GM13977 (cell line): ENCODE measurements at regions not wholly inside any gene's neighbourhood (a gene's known extent, or its start where the extent isn't known, plus 50 kb on each side); places are given as distances from the start of the nearest gene placed in this dataset.
"Not testable (repeated sequence)": the region's sequence is repeated elsewhere in the genome, so short reads cannot be mapped to it uniquely, and the experiment has no call there.

Source experiments
- DNase-seq: peaks from one replicate; pipeline ENCODE4 v3.0.0; 2012; ENCODE audit warnings: low spot score
- in situ Hi-C: fragments of 300-500 bp; cut with MboI; formaldehyde crosslinking; loops from one replicate; pipeline ENCODE4 v1.12.0; 2022; ENCODE audit warnings: low sequenced_read_pairs, low pct_unique_long_range_greater_than_20kb, mixed read lengths, inconsistent platforms; ENCODE audit not compliant: unreplicated experiment
- TF ChIP-seq, protein P1 (sequence below): IDR thresholded peaks from 2 replicates; pipeline ENCODE4 v1.5.1; 2012; ENCODE audit warnings: mild to moderate bottlenecking, control low read depth; ENCODE audit not compliant: insufficient read depth; ENCODE audit errors: extremely low read depth, missing control alignments

GRCh38 chr3:27800261-27800660 is 78.1 kb upstream of the EOMES start:
- in situ Hi-C loops = no loop called here
- DNase-seq = no peak
- TF ChIP-seq, protein P1, sequence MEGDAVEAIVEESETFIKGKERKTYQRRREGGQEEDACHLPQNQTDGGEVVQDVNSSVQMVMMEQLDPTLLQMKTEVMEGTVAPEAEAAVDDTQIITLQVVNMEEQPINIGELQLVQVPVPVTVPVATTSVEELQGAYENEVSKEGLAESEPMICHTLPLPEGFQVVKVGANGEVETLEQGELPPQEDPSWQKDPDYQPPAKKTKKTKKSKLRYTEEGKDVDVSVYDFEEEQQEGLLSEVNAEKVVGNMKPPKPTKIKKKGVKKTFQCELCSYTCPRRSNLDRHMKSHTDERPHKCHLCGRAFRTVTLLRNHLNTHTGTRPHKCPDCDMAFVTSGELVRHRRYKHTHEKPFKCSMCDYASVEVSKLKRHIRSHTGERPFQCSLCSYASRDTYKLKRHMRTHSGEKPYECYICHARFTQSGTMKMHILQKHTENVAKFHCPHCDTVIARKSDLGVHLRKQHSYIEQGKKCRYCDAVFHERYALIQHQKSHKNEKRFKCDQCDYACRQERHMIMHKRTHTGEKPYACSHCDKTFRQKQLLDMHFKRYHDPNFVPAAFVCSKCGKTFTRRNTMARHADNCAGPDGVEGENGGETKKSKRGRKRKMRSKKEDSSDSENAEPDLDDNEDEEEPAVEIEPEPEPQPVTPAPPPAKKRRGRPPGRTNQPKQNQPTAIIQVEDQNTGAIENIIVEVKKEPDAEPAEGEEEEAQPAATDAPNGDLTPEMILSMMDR = no peak

GRCh38 chr3:27802425-27802824 is 80.3 kb upstream of the EOMES start:
- no peak for DNase-seq
- in situ Hi-C loops = no loop called here
- TF ChIP-seq, protein P1 = no peak

GRCh38 chr3:27802849-27803248 is 80.7 kb upstream of the EOMES start:
- TF ChIP-seq, protein P1 = no peak
- DNase-seq = no peak
- in situ Hi-C loops = no loop called here

DNA sequence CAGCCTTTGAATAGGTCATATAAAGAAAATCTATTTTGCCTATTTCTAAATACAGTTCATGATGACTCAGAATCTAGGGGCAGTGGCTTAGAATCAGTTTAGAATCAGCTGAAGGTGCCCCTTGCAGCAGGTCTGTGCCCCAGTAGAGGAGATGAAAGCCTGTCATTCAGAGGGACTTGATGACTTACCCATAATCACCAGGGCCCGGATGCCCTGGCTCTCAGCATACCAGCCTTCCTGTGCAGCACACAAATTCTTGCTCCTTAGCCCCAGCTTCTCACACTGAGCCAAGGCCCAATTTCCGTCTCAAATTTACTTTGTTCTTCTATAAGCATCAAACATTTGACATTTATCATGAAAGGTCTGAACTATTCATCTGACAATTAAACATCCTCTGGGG is 83.2 kb upstream of the EOMES start:
- TF ChIP-seq, protein P1 = no peak
- in situ Hi-C loops = no loop called here
- DNase-seq = no peak

GRCh38 chr3:27813255-27813654 is 91.1 kb upstream of the EOMES start:
- in situ Hi-C loops = no loop called here
- TF ChIP-seq, protein P1 = no peak
- no peak for DNase-seq

DNA sequence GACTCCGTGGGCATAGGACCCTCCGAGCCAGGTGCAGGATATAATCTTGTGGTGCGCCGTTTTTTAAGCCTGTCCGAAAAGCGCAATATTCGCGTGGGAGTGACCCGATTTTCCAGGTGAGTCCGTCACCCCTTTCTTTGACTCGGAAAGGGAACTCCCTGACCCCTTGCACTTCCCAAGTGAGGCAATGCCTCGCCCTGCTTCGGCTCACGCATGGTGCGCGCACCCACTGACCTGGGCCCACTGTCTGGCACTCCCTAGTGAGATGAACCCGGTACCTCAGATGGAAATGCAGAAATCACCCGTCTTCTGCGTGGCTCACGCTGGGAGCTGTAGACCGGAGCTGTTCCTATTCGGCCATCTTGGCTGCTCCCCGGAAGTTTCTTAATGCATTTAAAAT is 99.5 kb upstream of the EOMES start:
- DNase-seq, in situ Hi-C loops: not testable (repeated sequence)

DNA sequence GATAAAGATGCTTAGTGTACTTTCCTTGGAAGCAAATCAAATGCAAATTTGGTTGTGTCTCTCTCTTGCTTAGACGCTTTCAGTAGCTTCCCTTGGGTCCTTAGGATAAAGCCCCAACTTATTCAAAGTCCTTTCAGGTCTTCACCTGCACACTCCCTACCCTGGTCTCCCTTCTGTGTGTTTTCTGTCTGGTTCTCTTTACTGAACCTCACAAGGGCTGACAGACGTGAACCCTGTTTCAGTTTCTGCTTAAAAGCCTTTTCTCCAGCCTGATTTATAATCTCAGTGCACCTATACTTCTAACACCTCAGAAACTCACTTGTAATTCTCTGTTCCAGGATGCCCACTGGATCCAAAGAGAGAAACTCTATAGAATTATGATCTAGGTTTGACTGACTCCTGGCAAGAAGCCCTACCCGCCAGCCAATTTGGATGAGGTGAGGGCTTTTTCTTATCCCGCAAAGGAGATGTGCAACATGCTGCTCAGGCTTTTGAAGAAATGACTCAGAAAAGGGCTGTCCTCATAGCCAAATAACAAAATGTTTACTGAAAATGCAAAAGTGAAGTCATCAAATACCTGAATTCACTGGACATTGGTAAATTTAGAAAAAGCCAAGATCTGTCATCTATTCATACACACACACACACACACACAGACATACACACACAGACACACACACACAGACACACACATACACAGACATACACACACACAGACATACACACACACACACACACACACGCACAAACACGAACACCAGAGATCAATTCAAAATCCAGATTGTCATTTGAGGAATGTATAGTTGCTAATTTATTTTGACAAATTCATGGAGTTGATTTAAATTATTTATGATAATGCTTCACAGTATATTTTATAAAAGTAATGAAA is 102.4 kb upstream of the EOMES start:
- in situ Hi-C loops = no loop called here
- TF ChIP-seq, protein P1 = no peak
- no peak for DNase-seq
